DLD1 (cell line): ENCODE measurements at regions not wholly inside any gene's neighbourhood (a gene's known extent, or its start where the extent isn't known, plus 50 kb on each side); places are given as distances from the start of the nearest gene placed in this dataset.

Experiments used
- in situ Hi-C: cut with HindIII; loops from 2 replicates; pipeline ENCODE4 v1.10.0; 2017; ENCODE audit warnings: low sequenced_read_pairs

DNA sequence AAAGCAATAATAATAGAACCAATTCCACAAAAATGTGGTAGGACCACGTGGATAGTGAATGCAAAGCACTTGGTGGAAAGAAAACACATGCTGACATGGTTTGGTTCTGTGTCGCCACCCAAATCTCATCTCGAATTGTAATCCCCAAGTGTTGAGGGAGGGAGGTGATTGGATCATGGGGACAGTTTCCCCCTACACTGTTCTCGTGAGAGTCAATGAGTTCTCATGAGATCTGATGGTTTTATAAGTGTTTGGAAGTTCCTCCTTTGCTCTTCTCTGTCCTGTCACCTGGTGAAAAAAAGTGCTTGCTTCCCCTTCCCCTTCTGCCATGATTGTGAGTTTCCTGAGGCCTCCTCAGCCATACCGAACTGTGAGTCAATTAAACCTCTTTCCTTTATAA lies 421.9 kb upstream of the CADM1 start:
- in situ Hi-C loops: no loop called here

DNA sequence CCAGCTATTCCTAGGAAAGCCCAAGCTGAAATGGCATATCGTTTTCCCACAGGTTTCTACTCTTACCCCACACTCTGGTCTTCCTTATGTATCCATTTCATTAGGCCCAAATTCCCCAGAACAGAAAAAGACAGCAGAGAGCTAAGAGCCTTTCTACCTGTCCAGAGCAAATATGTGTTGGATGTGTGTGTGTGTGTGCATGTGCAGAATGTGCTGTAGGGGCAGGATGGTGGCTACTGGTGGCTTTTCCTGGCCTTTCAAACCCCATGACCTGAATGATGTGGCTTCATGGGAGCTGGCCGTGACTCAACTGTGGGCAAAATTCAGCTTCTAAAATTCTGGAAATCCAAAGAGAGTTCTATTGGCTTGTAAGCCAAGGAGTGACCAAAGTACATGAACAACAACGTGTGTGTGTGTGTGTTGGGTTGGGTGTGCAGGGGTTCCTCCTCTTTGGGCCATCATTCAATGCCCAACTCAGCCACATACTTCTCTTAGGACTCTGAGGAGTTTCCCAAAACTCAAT lies 421.4 kb upstream of the CADM1 start:
- in situ Hi-C loops: no loop called here

GRCh38 chr11:115924744-115925567 lies 420.7 kb upstream of the CADM1 start:
- in situ Hi-C loops: no loop called here

GRCh38 chr11:115922876-115923275 lies 418.7 kb upstream of the CADM1 start:
- in situ Hi-C loops: no loop called here

- in situ Hi-C loops: no loop called here
These were observed 417.8 kb upstream of the CADM1 start for GRCh38 chr11:115921986-115922385.

DNA sequence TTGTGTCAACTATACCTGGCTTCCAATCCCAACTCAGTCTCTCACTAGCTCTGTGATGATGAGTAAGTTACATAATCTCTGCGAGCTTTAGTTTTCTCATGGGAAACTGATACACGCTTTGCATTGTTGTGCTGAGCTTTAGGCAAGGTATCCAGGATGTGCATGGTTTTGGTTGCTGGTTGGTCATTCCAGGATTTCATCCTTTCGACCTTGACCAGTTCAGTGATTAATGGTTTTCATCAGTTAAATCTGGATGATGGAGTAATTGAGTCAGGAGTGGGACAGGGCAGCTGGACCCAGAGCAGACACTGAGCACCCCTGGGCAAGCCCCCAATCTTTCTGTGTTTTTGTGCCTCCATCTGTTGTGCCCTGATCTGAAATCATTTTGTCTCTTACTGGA lies 417.3 kb upstream of the CADM1 start:
- in situ Hi-C loops: no loop called here

GRCh38 chr11:115920841-115921480 lies 416.7 kb upstream of the CADM1 start:
- in situ Hi-C loops: no loop called here

- in situ Hi-C loops: no loop called here
These were observed 415.9 kb upstream of the CADM1 start for GRCh38 chr11:115920092-115920461.

DNA sequence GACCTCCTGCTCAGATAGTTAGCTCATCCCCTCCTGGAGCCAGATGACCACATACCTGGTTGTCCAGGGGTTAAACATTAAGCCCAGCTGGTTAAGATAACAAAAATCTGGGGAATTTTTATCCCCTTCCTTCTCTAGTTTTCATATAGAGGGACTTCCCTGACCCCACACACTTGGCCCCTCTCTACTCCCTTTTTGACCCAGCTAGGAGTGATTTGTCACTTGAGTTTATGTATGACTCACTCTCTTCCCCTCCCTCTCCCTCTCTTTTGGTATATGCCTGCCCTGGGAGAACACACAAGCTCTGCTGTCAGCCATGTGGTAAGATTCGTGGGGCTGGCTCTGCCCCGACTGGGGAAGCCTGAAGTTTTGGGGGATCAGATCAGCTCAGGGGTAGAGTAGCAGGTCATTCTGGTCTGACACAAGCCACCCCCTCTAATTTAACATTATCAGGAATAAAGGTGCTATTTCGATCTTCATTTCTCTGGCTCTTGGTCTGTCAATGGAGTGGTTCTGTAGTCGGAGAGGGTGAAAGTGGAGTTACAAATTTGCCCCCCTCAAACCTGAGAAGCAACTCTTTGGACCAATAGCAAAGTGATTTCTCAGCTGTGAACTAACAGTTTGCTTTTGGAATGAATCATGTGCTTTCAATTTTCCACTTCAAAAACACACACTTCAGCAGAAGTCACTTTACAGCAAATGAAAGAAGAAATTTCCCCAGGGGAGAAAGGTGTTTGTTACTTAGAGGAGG lies 415.3 kb upstream of the CADM1 start:
- in situ Hi-C loops: no loop called here

GRCh38 chr11:115918576-115918975 lies 414.4 kb upstream of the CADM1 start:
- in situ Hi-C loops: no loop called here

- in situ Hi-C loops: no loop called here
These were observed 412.4 kb upstream of the CADM1 start for GRCh38 chr11:115916608-115917007.

- in situ Hi-C loops: no loop called here
These were observed 408.3 kb upstream of the CADM1 start for GRCh38 chr11:115912484-115912945.

GRCh38 chr11:115911613-115912346 lies 407.6 kb upstream of the CADM1 start:
- in situ Hi-C loops: no loop called here

- in situ Hi-C loops: no loop called here
These were observed 406.2 kb upstream of the CADM1 start for GRCh38 chr11:115910379-115910778.

DNA sequence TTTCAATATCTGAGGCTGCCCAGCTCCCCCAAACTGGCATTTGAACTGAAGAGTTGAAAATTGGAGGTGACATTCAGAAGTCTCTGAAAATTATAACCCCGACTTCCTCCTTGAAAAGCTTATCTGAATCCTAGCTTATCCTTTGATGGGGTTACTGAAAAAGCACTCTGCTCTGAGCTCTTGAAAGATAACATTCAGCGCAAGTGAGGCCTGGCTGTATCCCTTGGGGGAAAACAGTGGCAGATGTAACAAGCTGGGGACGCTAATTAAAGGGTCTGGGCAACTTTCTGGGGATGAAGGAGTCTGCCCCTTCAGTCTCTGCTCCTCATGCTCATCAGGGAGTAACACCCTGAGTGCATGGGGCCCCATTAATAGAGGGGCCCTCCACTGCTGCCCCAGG lies 402.0 kb upstream of the CADM1 start:
- in situ Hi-C loops: no loop called here

DNA sequence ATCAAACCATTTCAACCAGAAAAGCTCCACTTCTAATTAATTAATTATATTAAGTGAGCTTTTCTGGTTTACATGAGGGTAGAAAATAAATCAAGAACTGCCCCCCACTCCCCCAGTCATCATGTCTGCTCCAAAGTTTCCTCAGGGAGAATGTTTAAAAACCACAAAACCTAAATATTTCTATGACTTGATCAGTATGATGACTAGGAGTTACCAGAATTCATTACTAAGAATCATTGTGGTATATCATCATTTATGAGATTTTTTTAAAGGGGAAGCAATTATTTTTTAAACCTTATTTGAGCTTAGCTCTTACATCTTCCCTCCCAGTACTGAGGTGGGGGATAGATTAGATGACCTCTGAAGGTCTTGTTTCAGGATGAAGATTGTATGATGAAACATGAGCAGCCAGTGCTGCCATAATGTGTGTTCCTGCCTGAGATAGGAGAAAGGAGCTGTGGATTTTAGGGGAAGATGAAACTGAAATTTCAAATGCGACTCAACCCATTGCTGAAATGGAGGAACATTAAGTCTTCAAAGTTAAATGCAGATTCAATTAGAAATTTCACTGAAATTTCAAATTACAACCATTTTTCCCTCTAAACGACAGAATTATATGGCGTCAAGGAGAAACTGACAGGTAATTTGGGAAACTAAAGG lies 401.3 kb upstream of the CADM1 start:
- in situ Hi-C loops: no loop called here

- in situ Hi-C loops: no loop called here
These were observed 399.0 kb upstream of the CADM1 start for GRCh38 chr11:115903179-115903578.

GRCh38 chr11:115901069-115901468 lies 396.9 kb upstream of the CADM1 start:
- in situ Hi-C loops: no loop called here

DNA sequence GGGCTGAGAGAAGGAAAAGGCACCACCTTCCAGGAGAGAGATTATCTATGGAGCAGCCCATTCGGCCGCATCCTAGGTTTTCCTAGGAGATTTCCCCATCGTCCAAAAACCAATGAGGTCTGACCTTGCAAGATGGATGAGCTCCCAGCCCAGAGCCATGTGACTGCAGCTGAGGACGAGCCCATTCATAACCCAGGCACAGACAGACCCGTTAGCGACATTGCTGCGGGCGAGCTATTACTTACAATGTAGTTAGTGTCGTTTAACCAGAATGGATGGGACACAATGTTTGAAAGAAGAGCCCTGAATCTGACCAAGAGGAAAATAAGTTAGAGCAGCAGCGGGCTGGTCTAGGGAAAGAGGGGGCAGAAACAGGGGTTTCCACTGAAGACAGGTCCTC lies 395.9 kb upstream of the CADM1 start:
- in situ Hi-C loops: no loop called here

DNA sequence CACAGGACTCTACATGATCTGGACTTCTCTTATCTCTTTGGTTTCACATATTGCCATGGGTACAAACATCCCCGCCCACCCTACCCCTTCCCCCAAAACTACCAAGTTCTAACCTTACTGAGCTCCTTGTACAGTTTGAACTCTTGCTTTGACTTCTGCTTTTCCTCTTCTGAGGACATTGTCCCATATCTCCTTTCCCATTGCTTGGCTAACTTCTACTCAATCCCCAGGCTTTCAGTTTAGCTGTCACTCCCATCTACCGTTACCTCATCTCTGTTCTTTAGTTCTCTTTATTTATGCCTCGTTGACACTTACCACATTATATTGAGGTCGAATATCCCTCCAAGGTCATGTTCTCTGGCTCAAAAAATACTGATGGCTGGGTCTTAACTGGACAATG lies 393.5 kb upstream of the CADM1 start:
- in situ Hi-C loops: no loop called here
